ENCODE measurements at regions not wholly inside any gene's neighbourhood (a gene's known extent, or its start where the extent isn't known, plus 50 kb on each side); places are given as distances from the start of the nearest gene placed in this dataset.

- no peak for TF ChIP-seq CTCF (IDR thresholded peaks at IDR 0.05; ENCODE audit: low read depth, low read length, missing control alignments)
- DNase-seq: no peak
- H3K4me3 ChIP-seq (ENCODE audit: low read depth, low read length): no peak overlapping the region
- H3K27me3 ChIP-seq (replicated peaks): no peaks in the 10 kb centered on the region
- no peak overlapping the region for H3K27ac ChIP-seq
- no peaks in the 10 kb centered on the region for H3K36me3 ChIP-seq (replicated peaks)
- in situ Hi-C loops (cut with HindIII; ENCODE audit: low pct_ligation_motif_present, low sequenced_read_pairs): no loop called here
These were observed 149.9 kb upstream of the SOX1 start for GRCh38 chr13:111917086-111917485.

- no peaks in the 10 kb centered on the region for H3K27me3 ChIP-seq (replicated peaks)
- H3K36me3 ChIP-seq (replicated peaks): no peaks in the 10 kb centered on the region
- DNase-seq: no peak
- in situ Hi-C loops (cut with HindIII; ENCODE audit: low pct_ligation_motif_present, low sequenced_read_pairs): no loop called here
- H3K4me3 ChIP-seq (ENCODE audit: low read depth, low read length): no peak overlapping the region
- no peak for TF ChIP-seq CTCF (IDR thresholded peaks at IDR 0.05; ENCODE audit: low read depth, low read length, missing control alignments)
- no peak overlapping the region for H3K27ac ChIP-seq
These were observed 149.0 kb upstream of the SOX1 start for GRCh38 chr13:111917901-111918300.

- no peak for DNase-seq
- TF ChIP-seq CTCF (IDR thresholded peaks at IDR 0.05; ENCODE audit: low read depth, low read length, missing control alignments): no peak
- no peak overlapping the region for H3K27ac ChIP-seq
- no peaks in the 10 kb centered on the region for H3K27me3 ChIP-seq (replicated peaks)
- H3K4me3 ChIP-seq (ENCODE audit: low read depth, low read length): no peak overlapping the region
- in situ Hi-C loops (cut with HindIII; ENCODE audit: low pct_ligation_motif_present, low sequenced_read_pairs): no loop called here
- H3K36me3 ChIP-seq (replicated peaks): no peaks in the 10 kb centered on the region
These were observed 147.7 kb upstream of the SOX1 start for GRCh38 chr13:111919286-111919685.

- TF ChIP-seq CTCF (IDR thresholded peaks at IDR 0.05; ENCODE audit: low read depth, low read length, missing control alignments): no peak
- in situ Hi-C loops (cut with HindIII; ENCODE audit: low pct_ligation_motif_present, low sequenced_read_pairs): no loop called here
- Histone ChIP-seq H3K27ac (no peak overlapping the region), H3K4me3 (ENCODE audit: low read depth, low read length) (no peak overlapping the region), H3K27me3 (replicated peaks) (no peaks in the 10 kb centered on the region), H3K36me3 (replicated peaks) (no peaks in the 10 kb centered on the region)
- DNase-seq: no peak
These were observed 147.1 kb upstream of the SOX1 start for GRCh38 chr13:111919849-111920248.

GRCh38 chr13:111920306-111920931 is 146.5 kb upstream of the SOX1 start:
- no peak for DNase-seq
- in situ Hi-C loops (cut with HindIII; ENCODE audit: low pct_ligation_motif_present, low sequenced_read_pairs): no loop called here
- Histone ChIP-seq H3K4me3 (ENCODE audit: low read depth, low read length) (no peak overlapping the region), H3K27me3 (replicated peaks) (no peaks in the 10 kb centered on the region), H3K27ac (no peak overlapping the region), H3K36me3 (replicated peaks) (no peaks in the 10 kb centered on the region)
- TF ChIP-seq CTCF (IDR thresholded peaks at IDR 0.05; ENCODE audit: low read depth, low read length, missing control alignments): no peak
